Loucy (cell line): ENCODE measurements at regions not wholly inside any gene's neighbourhood (a gene's known extent, or its start where the extent isn't known, plus 50 kb on each side); places are given as distances from the start of the nearest gene placed in this dataset.
A peak's percentile ranks its signal among the peaks of the same experiment; 100 is the strongest.

ENCODE experiments used
- H2AFZ ChIP-seq: fragments of 200-600 bp; sonication (generic); 2 replicates; pipeline ENCODE4 v1.6.0; 2016; ENCODE audit warnings: antibody characterized with exemption, mild to moderate bottlenecking, low read length, moderate library complexity
- H3F3A ChIP-seq: fragments of 200-600 bp; 2 replicates; pipeline ENCODE4 v1.6.0; 2016; ENCODE audit warnings: antibody characterized with exemption, low read depth, mild to moderate bottlenecking
- H3K27me3 ChIP-seq: fragments of 200-600 bp; sonication (generic); 2 replicates; pipeline ENCODE4 v1.6.1; 2014; ENCODE audit warnings: low read length, mild to moderate bottlenecking; ENCODE audit not compliant: insufficient read depth, poor library complexity, severe bottlenecking
- H3K36me3 ChIP-seq: fragments of 200-600 bp; sonication (generic); 2 replicates; pipeline ENCODE4 v1.6.1; 2016; ENCODE audit warnings: low read length; ENCODE audit not compliant: insufficient read depth
- H3K4me1 ChIP-seq: fragments of 200-600 bp; sonication (generic); 2 replicates; pipeline ENCODE4 v1.5.1; 2014; ENCODE audit warnings: low read length, mild to moderate bottlenecking; ENCODE audit not compliant: insufficient read depth, poor library complexity, severe bottlenecking
- H3K4me2 ChIP-seq: fragments of 200-600 bp; sonication (generic); 2 replicates; pipeline ENCODE4 v1.6.0; 2014; ENCODE audit warnings: antibody characterized with exemption, low read length, low read depth, mild to moderate bottlenecking; ENCODE audit not compliant: poor library complexity, severe bottlenecking
- H3K4me3 ChIP-seq: fragments of 200-600 bp; sonication (generic); 2 replicates; pipeline ENCODE4 v1.5.1; 2014; ENCODE audit warnings: low read length, mild to moderate bottlenecking, mixed read lengths; ENCODE audit not compliant: poor library complexity, severe bottlenecking
- H3K79me2 ChIP-seq: fragments of 200-600 bp; sonication (generic); 2 replicates; pipeline ENCODE4 v1.6.1; 2014; ENCODE audit warnings: low read length; ENCODE audit not compliant: insufficient read depth
- H3K9ac ChIP-seq: fragments of 200-600 bp; sonication (generic); 2 replicates; pipeline ENCODE4 v1.6.0; 2014; ENCODE audit warnings: mild to moderate bottlenecking, low read depth, low read length, moderate library complexity; ENCODE audit not compliant: poor library complexity, severe bottlenecking
- H3K9me2 ChIP-seq: fragments of 200-600 bp; sonication (generic); replicated peaks from 2 replicates; pipeline ENCODE4 v1.6.1; 2016; ENCODE audit warnings: low read depth, low read length, mixed read lengths
- H3K9me3 ChIP-seq: fragments of 200-600 bp; sonication (generic); 2 replicates; pipeline ENCODE4 v1.6.1; 2014; ENCODE audit warnings: mild to moderate bottlenecking, antibody characterized with exemption, low read length, low read depth; ENCODE audit not compliant: insufficient read depth
- H4K20me1 ChIP-seq: fragments of 200-600 bp; sonication (generic); 2 replicates; pipeline ENCODE4 v1.6.0; 2014; ENCODE audit warnings: antibody characterized with exemption, low read length, mild to moderate bottlenecking; ENCODE audit not compliant: insufficient read depth, poor library complexity, severe bottlenecking
- CTCF ChIP-seq: fragments of 200-600 bp; sonication (generic); conservative IDR thresholded peaks from 2 replicates; pipeline ENCODE4 v1.5.1; 2014; ENCODE audit warnings: mild to moderate bottlenecking, antibody characterized with exemption, low read length
- EZH2phosphoT487 ChIP-seq: fragments of 200-600 bp; IDR thresholded peaks from 2 replicates; pipeline ENCODE4 v1.6.1; 2018; ENCODE audit warnings: antibody characterized with exemption, mild to moderate bottlenecking, moderate library complexity, borderline replicate concordance

GRCh38 chr4:138086611-138087041 is 155.5 kb downstream of the SLC7A11 start:
- H3K27me3 ChIP-seq: no peaks in the 10 kb centered on the region
- H3K36me3 ChIP-seq: no peaks in the 10 kb centered on the region
- H3K9ac ChIP-seq: no peak overlapping the region
- H4K20me1 ChIP-seq: no peaks in the 10 kb centered on the region
- H3K4me3 ChIP-seq: no peak overlapping the region
- H3K4me2 ChIP-seq: no peak overlapping the region
- H3K79me2 ChIP-seq: no peaks in the 10 kb centered on the region
- H3K9me2 ChIP-seq: no peaks in the 10 kb centered on the region
- H3K9me3 ChIP-seq: no peaks in the 10 kb centered on the region
- no peaks in the 10 kb centered on the region for H3F3A ChIP-seq
- 0 out of 2 replicates have a peak overlapping the region, but pooled peaks have one; percentile 51 for H2AFZ ChIP-seq
- TF ChIP-seq EZH2phosphoT487: no peak
- TF ChIP-seq CTCF: no peak
- H3K4me1 ChIP-seq: no peaks in the 10 kb centered on the region

GRCh38 chr4:138085736-138086305 is 156.3 kb downstream of the SLC7A11 start:
- Histone ChIP-seq H3K27me3 (no peaks in the 10 kb centered on the region), H3K4me3 (no peak overlapping the region), H3K36me3 (no peaks in the 10 kb centered on the region), H3K4me1 (no peaks in the 10 kb centered on the region), H2AFZ (no peak overlapping the region), H3K79me2 (no peaks in the 10 kb centered on the region), H3F3A (no peaks in the 10 kb centered on the region), H3K4me2 (no peak overlapping the region), H3K9ac (no peak overlapping the region), H3K9me3 (no peaks in the 10 kb centered on the region), H4K20me1 (no peaks in the 10 kb centered on the region), H3K9me2 (no peaks in the 10 kb centered on the region)
- TF ChIP-seq EZH2phosphoT487 (no peak), CTCF (no peak)

- H3K27me3 ChIP-seq: no peaks in the 10 kb centered on the region
- no peak overlapping the region for H3K4me2 ChIP-seq
- no peaks in the 10 kb centered on the region for H3K36me3 ChIP-seq
- H3K4me1 ChIP-seq: no peaks in the 10 kb centered on the region
- no peaks in the 10 kb centered on the region for H3F3A ChIP-seq
- no peak overlapping the region for H2AFZ ChIP-seq
- no peaks in the 10 kb centered on the region for H3K9me3 ChIP-seq
- no peaks in the 10 kb centered on the region for H3K79me2 ChIP-seq
- TF ChIP-seq CTCF: no peak
- TF ChIP-seq EZH2phosphoT487: no peak
- H4K20me1 ChIP-seq: no peaks in the 10 kb centered on the region
- no peaks in the 10 kb centered on the region for H3K9me2 ChIP-seq
- H3K4me3 ChIP-seq: no peak overlapping the region
- H3K9ac ChIP-seq: no peak overlapping the region
Measured at GRCh38 chr4:138078751-138079520, 163.2 kb downstream of the SLC7A11 start.
